H9 (cell line): ENCODE measurements at regions not wholly inside any gene's neighbourhood (a gene's known extent, or its start where the extent isn't known, plus 50 kb on each side); places are given as distances from the start of the nearest gene placed in this dataset.

Experiments used
- DNase-seq: peaks from one replicate; pipeline ENCODE4 v3.0.0-alpha.2; 2017
- H2AFZ ChIP-seq: one replicate; pipeline ENCODE4 v1.6.1; 2013; ENCODE audit warnings: mild to moderate bottlenecking, low read length, control low read depth, moderate library complexity
- H2AK5ac ChIP-seq: 2 replicates; pipeline ENCODE4 v1.6.1; 2013; ENCODE audit warnings: low read length, control low read depth, mixed read lengths; ENCODE audit not compliant: insufficient read length
- H2BK120ac ChIP-seq: one replicate; pipeline ENCODE4 v1.6.1; 2013; ENCODE audit warnings: low read depth, mild to moderate bottlenecking, low read length, control low read depth, inconsistent platforms; ENCODE audit not compliant: poor library complexity, severe bottlenecking
- H2BK12ac ChIP-seq: 2 replicates; pipeline ENCODE4 v1.6.1; 2013; ENCODE audit warnings: low read length, control low read depth, mixed read lengths, low read depth; ENCODE audit not compliant: insufficient read length
- H2BK15ac ChIP-seq: 2 replicates; pipeline ENCODE4 v1.6.1; 2013; ENCODE audit warnings: low read depth, low read length, control low read depth
- H2BK20ac ChIP-seq: one replicate; pipeline ENCODE4 v1.6.1; 2013; ENCODE audit warnings: low read depth, mild to moderate bottlenecking, low read length, control low read depth, inconsistent platforms; ENCODE audit not compliant: poor library complexity, severe bottlenecking
- H2BK5ac ChIP-seq: 2 replicates; pipeline ENCODE4 v1.6.1; 2013; ENCODE audit warnings: low read length, control low read depth, mixed read lengths; ENCODE audit not compliant: insufficient read length
- H3K14ac ChIP-seq: 2 replicates; pipeline ENCODE4 v1.6.1; 2013; ENCODE audit warnings: low read length, control low read depth; ENCODE audit not compliant: insufficient read depth
- H3K18ac ChIP-seq: 2 replicates; pipeline ENCODE4 v1.6.1; 2013; ENCODE audit warnings: low read depth, mild to moderate bottlenecking, mixed read lengths, low read length, control low read depth; ENCODE audit not compliant: insufficient read length
- H3K23ac ChIP-seq: 2 replicates; pipeline ENCODE4 v1.6.1; 2013; ENCODE audit warnings: low read length, control low read depth, mixed read lengths, low read depth; ENCODE audit not compliant: insufficient read length
- H3K23me2 ChIP-seq: 2 replicates; pipeline ENCODE4 v1.6.1; 2013; ENCODE audit warnings: low read depth, mild to moderate bottlenecking, mixed read lengths, low read length, control low read depth; ENCODE audit not compliant: insufficient read length, poor library complexity, severe bottlenecking
- H3K27ac ChIP-seq: 2 replicates; pipeline ENCODE4 v1.5.1; 2013; ENCODE audit warnings: low read length, control low read depth, mixed read lengths, low read depth; ENCODE audit not compliant: insufficient read length
- H3K27me3 ChIP-seq: 2 replicates; pipeline ENCODE4 v1.6.1; 2013; ENCODE audit warnings: low read length, control low read depth, inconsistent platforms; ENCODE audit not compliant: insufficient read depth
- H3K4ac ChIP-seq: 2 replicates; pipeline ENCODE4 v1.6.1; 2013; ENCODE audit warnings: low read depth, mild to moderate bottlenecking, control low read depth, inconsistent platforms, low read length, moderate library complexity
- H3K4me1 ChIP-seq: 2 replicates; pipeline ENCODE4 v1.6.1; 2013; ENCODE audit warnings: low read length, control low read depth, inconsistent platforms; ENCODE audit not compliant: insufficient read depth
- H3K4me2 ChIP-seq: 2 replicates; pipeline ENCODE4 v1.6.1; 2013; ENCODE audit warnings: low read length, control low read depth, mixed read lengths; ENCODE audit not compliant: insufficient read length, insufficient read depth
- H3K56ac ChIP-seq: 2 replicates; pipeline ENCODE4 v1.6.1; 2013; ENCODE audit warnings: low read depth, mild to moderate bottlenecking, mixed read lengths, low read length, control low read depth; ENCODE audit not compliant: insufficient read length
- H3K79me1 ChIP-seq: 2 replicates; pipeline ENCODE4 v1.6.1; 2013; ENCODE audit warnings: low read depth, mild to moderate bottlenecking, moderate library complexity, low read length, control low read depth, inconsistent platforms; ENCODE audit not compliant: insufficient read depth, poor library complexity, severe bottlenecking
- H3K79me2 ChIP-seq: 2 replicates; pipeline ENCODE4 v1.6.1; 2013; ENCODE audit warnings: low read length, control low read depth, inconsistent platforms; ENCODE audit not compliant: insufficient read depth
- H3K9ac ChIP-seq: 2 replicates; pipeline ENCODE4 v1.6.1; 2013; ENCODE audit warnings: low read length, control low read depth, mixed read lengths; ENCODE audit not compliant: insufficient read length; ENCODE audit errors: extremely low read depth
- H3K9me3 ChIP-seq: one replicate; pipeline ENCODE4 v1.6.1; 2013; ENCODE audit warnings: low read depth, low read length, inconsistent platforms; ENCODE audit not compliant: control insufficient read depth
- H3T11ph ChIP-seq: one replicate; pipeline ENCODE4 v1.6.1; 2013; ENCODE audit warnings: mild to moderate bottlenecking, low read length, control low read depth, inconsistent platforms
- H4K20me1 ChIP-seq: one replicate; pipeline ENCODE4 v1.6.1; 2013; ENCODE audit not compliant: control insufficient read depth, insufficient read length, insufficient read depth
- H4K5ac ChIP-seq: 2 replicates; pipeline ENCODE4 v1.6.1; 2013; ENCODE audit warnings: low read depth, mild to moderate bottlenecking, mixed read lengths, low read length, control low read depth; ENCODE audit not compliant: insufficient read length
- H4K8ac ChIP-seq: replicated peaks from 2 replicates; pipeline ENCODE4 v1.6.1; 2013; ENCODE audit warnings: low read length, control low read depth, mixed read lengths, low read depth; ENCODE audit not compliant: insufficient read length
- H4K91ac ChIP-seq: 2 replicates; pipeline ENCODE4 v1.6.1; 2013; ENCODE audit warnings: low read depth, mild to moderate bottlenecking, moderate library complexity, mixed read lengths, low read length, control low read depth; ENCODE audit not compliant: insufficient read length
- H3K27ac Mint-ChIP-seq, 3 experiments: 2 replicates in 2 of 3; 3 replicates in 1 of 3; pipeline ENCODE4 v1.8.0; 2020 to 2021; ENCODE audit warnings: mixed read lengths in 3 of 3, mild to moderate bottlenecking in 1 of 3, moderate library complexity in 1 of 3
- H3K27me3 Mint-ChIP-seq: 2 replicates; pipeline ENCODE4 v1.8.0; 2021; ENCODE audit warnings: low read depth, mild to moderate bottlenecking, moderate library complexity, mixed read lengths
- H3K36me3 Mint-ChIP-seq, 3 experiments: 2 replicates in 2 of 3; 3 replicates in 1 of 3; pipeline ENCODE4 v1.8.0; 2020 to 2021; ENCODE audit warnings: low read depth in 3 of 3, mixed read lengths in 3 of 3; ENCODE audit not compliant: insufficient read depth in 1 of 3
- H3K4me1 Mint-ChIP-seq, 2 experiments: 2 replicates each; pipeline ENCODE4 v1.8.0; 2020; ENCODE audit warnings: mixed read lengths in 2 of 2
- H3K4me3 Mint-ChIP-seq, 2 experiments: 2 replicates in 1 of 2; 3 replicates in 1 of 2; pipeline ENCODE4 v1.8.0; 2020 to 2021; ENCODE audit warnings: mild to moderate bottlenecking in 2 of 2, mixed read lengths in 2 of 2, moderate library complexity in 1 of 2
- H3K9me3 Mint-ChIP-seq, 2 experiments: 2 replicates in 1 of 2; 3 replicates in 1 of 2; pipeline ENCODE4 v1.8.0; 2020; ENCODE audit warnings: mild to moderate bottlenecking in 2 of 2, mixed read lengths in 2 of 2, moderate library complexity in 1 of 2
- CTCF ChIP-seq: fragments of 200-600 bp; sonication (generic); conservative IDR thresholded peaks from 3 replicates; pipeline ENCODE4 v1.8.0; 2021; ENCODE audit warnings: antibody characterized with exemption, mild to moderate bottlenecking

GRCh38 chr11:28877340-28877739 lies 769.2 kb downstream of the METTL15 start:
- no peak overlapping the region for H3K18ac ChIP-seq
- no peak overlapping the region for H2AFZ ChIP-seq
- H3K23me2 ChIP-seq: no peaks in the 10 kb centered on the region
- no peak overlapping the region for H4K91ac ChIP-seq
- no peaks in the 10 kb centered on the region for H3K79me2 ChIP-seq
- H3K4ac ChIP-seq: no peak overlapping the region
- no peak for DNase-seq
- no peaks in the 10 kb centered on the region for H3K36me3 Mint-ChIP-seq
- H2BK5ac ChIP-seq: no peak overlapping the region
- H3K9ac ChIP-seq: no peak overlapping the region
- no peak overlapping the region for H2AK5ac ChIP-seq
- H4K8ac ChIP-seq: no peak overlapping the region
- H3K4me3 Mint-ChIP-seq: no peak overlapping the region
- no peak overlapping the region for H3K27ac Mint-ChIP-seq
- H2BK20ac ChIP-seq: no peak overlapping the region
- H3K27me3 ChIP-seq: no peaks in the 10 kb centered on the region
- H4K5ac ChIP-seq: no peak overlapping the region
- no peaks in the 10 kb centered on the region for H3K9me3 Mint-ChIP-seq
- no peak overlapping the region for H2BK12ac ChIP-seq
- no peaks in the 10 kb centered on the region for H4K20me1 ChIP-seq
- H3K4me1 ChIP-seq: no peaks in the 10 kb centered on the region
- no peak overlapping the region for H2BK120ac ChIP-seq
- H3K79me1 ChIP-seq: no peaks in the 10 kb centered on the region
- H3K56ac ChIP-seq: no peak overlapping the region
- no peak for TF ChIP-seq CTCF
- no peaks in the 10 kb centered on the region for H3K27me3 Mint-ChIP-seq
- H3K23ac ChIP-seq: no peak overlapping the region
- no peak overlapping the region for H3K14ac ChIP-seq
- no peak overlapping the region for H3T11ph ChIP-seq
- no peaks in the 10 kb centered on the region for H3K4me1 Mint-ChIP-seq
- H3K4me2 ChIP-seq: no peak overlapping the region
- H3K27ac ChIP-seq: no peak overlapping the region
- H3K9me3 ChIP-seq: no peaks in the 10 kb centered on the region
- no peak overlapping the region for H2BK15ac ChIP-seq
